ENCODE measurements at regions not wholly inside any gene's neighbourhood (a gene's known extent, or its start where the extent isn't known, plus 50 kb on each side); places are given as distances from the start of the nearest gene placed in this dataset.
"Not testable (repeated sequence)": the region's sequence is repeated elsewhere in the genome, so short reads cannot be mapped to it uniquely, and the experiment has no call there.

- no peaks in the 10 kb centered on the region for H3K36me3 Mint-ChIP-seq
- TF ChIP-seq, protein P1, sequence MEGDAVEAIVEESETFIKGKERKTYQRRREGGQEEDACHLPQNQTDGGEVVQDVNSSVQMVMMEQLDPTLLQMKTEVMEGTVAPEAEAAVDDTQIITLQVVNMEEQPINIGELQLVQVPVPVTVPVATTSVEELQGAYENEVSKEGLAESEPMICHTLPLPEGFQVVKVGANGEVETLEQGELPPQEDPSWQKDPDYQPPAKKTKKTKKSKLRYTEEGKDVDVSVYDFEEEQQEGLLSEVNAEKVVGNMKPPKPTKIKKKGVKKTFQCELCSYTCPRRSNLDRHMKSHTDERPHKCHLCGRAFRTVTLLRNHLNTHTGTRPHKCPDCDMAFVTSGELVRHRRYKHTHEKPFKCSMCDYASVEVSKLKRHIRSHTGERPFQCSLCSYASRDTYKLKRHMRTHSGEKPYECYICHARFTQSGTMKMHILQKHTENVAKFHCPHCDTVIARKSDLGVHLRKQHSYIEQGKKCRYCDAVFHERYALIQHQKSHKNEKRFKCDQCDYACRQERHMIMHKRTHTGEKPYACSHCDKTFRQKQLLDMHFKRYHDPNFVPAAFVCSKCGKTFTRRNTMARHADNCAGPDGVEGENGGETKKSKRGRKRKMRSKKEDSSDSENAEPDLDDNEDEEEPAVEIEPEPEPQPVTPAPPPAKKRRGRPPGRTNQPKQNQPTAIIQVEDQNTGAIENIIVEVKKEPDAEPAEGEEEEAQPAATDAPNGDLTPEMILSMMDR (conservative IDR thresholded peaks at IDR 0.05) = no peak
- DNase-seq (ENCODE audit: extremely low spot score, unreplicated experiment) = no peak
- H3K9me3 Mint-ChIP-seq = no peaks in the 10 kb centered on the region
- no peak overlapping the region for H3K4me3 Mint-ChIP-seq
- no peaks in the 10 kb centered on the region for H3K27me3 Mint-ChIP-seq
- no peaks in the 10 kb centered on the region for H3K4me1 Mint-ChIP-seq (ENCODE audit: unreplicated experiment)
- H3K27ac Mint-ChIP-seq = no peak overlapping the region
Measured at GRCh38 chr13:30535046-30535445, 69.3 kb upstream of the HMGB1 start.

GRCh38 chr13:30545320-30545719 lies 72.4 kb upstream of the USPL1 start:
- no peak overlapping the region for H3K27ac Mint-ChIP-seq

GRCh38 chr13:30548046-30548445 lies 69.7 kb upstream of the USPL1 start:
- H3K27me3 Mint-ChIP-seq = not testable (repeated sequence)

More at GRCh38 chr13:30545320-30545719, 72.4 kb upstream of the USPL1 start:
- TF ChIP-seq, protein P1 (conservative IDR thresholded peaks at IDR 0.05) = no peak
- peaks cover 3% of the 10 kb centered on the region for H3K36me3 Mint-ChIP-seq
- H3K27me3 Mint-ChIP-seq = no peaks in the 10 kb centered on the region
- no peak for DNase-seq (ENCODE audit: extremely low spot score, unreplicated experiment)
- H3K4me1 Mint-ChIP-seq (ENCODE audit: unreplicated experiment) = no peaks in the 10 kb centered on the region
- peaks cover 4% of the 10 kb centered on the region for H3K9me3 Mint-ChIP-seq
- no peak overlapping the region for H3K4me3 Mint-ChIP-seq

DNA sequence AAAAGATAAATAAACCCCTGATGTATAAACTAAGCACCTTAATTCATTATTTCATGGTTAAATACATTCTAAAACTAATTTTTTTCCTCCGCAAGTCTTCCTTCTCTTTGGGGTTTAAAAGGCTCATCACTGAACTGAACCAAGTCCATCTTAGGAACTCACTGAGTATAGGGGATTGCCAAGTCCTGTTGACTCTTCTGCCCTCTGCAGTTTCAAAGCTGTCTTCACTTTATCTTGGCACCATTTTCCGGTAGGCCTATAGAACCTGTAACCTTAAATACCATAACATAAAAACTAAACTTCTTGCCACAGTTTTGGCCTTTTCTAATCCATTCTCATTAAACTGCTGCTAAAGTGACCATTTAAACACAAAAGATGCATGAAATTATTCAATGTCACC lies 66.5 kb upstream of the USPL1 start:
- Mint-ChIP-seq H3K27me3 (no peaks in the 10 kb centered on the region), H3K36me3 (peaks cover 5% of the 10 kb centered on the region), H3K4me3 (no peak overlapping the region), H3K27ac (no peak overlapping the region), H3K4me1 (ENCODE audit: unreplicated experiment) (no peaks in the 10 kb centered on the region), H3K9me3 (no peaks in the 10 kb centered on the region)
- DNase-seq (ENCODE audit: extremely low spot score, unreplicated experiment) = no peak
- TF ChIP-seq, protein P1 (conservative IDR thresholded peaks at IDR 0.05) = peak; percentile 47

More at GRCh38 chr13:30548046-30548445, 69.7 kb upstream of the USPL1 start:
- not testable (repeated sequence) for H3K36me3 Mint-ChIP-seq; H3K4me1 Mint-ChIP-seq (ENCODE audit: unreplicated experiment); DNase-seq (ENCODE audit: extremely low spot score, unreplicated experiment); H3K4me3 Mint-ChIP-seq; H3K9me3 Mint-ChIP-seq; H3K27ac Mint-ChIP-seq

GRCh38 chr13:30552567-30552966 lies 65.2 kb upstream of the USPL1 start:
- no peaks in the 10 kb centered on the region for H3K4me1 Mint-ChIP-seq (ENCODE audit: unreplicated experiment)
- peaks cover 5% of the 10 kb centered on the region for H3K36me3 Mint-ChIP-seq
- no peak overlapping the region for H3K27ac Mint-ChIP-seq
- no peak for DNase-seq (ENCODE audit: extremely low spot score, unreplicated experiment)
- no peak overlapping the region for H3K4me3 Mint-ChIP-seq
- no peaks in the 10 kb centered on the region for H3K9me3 Mint-ChIP-seq
- H3K27me3 Mint-ChIP-seq = no peaks in the 10 kb centered on the region
- TF ChIP-seq, protein P1 (conservative IDR thresholded peaks at IDR 0.05) = no peak

- Mint-ChIP-seq H3K27me3 (no peaks in the 10 kb centered on the region), H3K36me3 (peaks cover 5% of the 10 kb centered on the region), H3K4me3 (no peak overlapping the region), H3K27ac (no peak overlapping the region), H3K4me1 (ENCODE audit: unreplicated experiment) (no peaks in the 10 kb centered on the region), H3K9me3 (peaks cover 7% of the 10 kb centered on the region)
- no peak for DNase-seq (ENCODE audit: extremely low spot score, unreplicated experiment)
- TF ChIP-seq, protein P1 (conservative IDR thresholded peaks at IDR 0.05) = no peak
Measured at GRCh38 chr13:30559274-30559673, 58.4 kb upstream of the USPL1 start.
